GM12873 (cell line): ENCODE measurements at regions not wholly inside any gene's neighbourhood (a gene's known extent, or its start where the extent isn't known, plus 50 kb on each side); places are given as distances from the start of the nearest gene placed in this dataset.

Experiments used
- CTCF ChIP-seq: IDR thresholded peaks from 2 replicates; pipeline ENCODE4 v1.5.1; 2012; ENCODE audit warnings: low read depth, mild to moderate bottlenecking, moderate library complexity, low read length, control low read depth; ENCODE audit not compliant: insufficient read depth; ENCODE audit errors: missing control alignments

DNA sequence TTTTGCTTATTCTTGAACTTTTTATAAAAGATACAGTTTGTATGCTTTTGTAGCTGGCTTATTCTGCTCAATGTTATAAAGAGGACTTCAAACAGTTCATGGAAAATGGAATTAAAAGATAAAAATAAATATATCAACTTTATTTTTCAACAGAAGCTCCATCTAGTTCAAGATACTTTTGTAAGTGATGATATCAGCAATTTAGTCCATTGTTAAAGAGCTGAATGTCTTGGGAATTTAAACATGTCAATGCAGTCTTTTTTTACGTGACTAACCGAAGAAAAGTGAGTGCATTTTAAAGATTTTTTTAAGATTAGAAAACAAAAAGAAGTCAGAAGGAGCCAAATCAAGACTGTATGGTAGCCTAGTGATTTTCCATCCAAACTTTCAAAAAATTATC is 85.4 kb upstream of the CHST9 start:
- no peak for TF ChIP-seq CTCF

DNA sequence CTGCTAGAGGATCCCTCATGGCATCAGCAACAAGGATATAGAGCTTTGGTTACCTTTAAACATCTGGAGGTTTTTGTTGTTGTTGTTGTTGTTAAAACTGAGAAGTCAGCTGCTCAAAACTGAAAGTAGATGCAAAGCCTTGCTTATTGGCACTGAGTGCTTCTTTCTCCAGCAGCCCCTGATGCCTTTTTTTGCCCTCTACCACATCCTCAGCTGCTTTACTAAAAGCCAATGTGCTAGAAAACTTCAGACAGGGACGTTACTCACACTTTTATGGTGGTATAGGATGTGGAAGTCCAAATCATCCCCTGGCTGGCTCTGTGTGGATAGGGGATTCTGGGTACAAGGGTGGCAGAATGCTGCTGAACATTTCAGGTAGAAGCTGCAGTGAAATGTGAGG is 78.3 kb upstream of the CHST9 start:
- TF ChIP-seq CTCF = no peak

DNA sequence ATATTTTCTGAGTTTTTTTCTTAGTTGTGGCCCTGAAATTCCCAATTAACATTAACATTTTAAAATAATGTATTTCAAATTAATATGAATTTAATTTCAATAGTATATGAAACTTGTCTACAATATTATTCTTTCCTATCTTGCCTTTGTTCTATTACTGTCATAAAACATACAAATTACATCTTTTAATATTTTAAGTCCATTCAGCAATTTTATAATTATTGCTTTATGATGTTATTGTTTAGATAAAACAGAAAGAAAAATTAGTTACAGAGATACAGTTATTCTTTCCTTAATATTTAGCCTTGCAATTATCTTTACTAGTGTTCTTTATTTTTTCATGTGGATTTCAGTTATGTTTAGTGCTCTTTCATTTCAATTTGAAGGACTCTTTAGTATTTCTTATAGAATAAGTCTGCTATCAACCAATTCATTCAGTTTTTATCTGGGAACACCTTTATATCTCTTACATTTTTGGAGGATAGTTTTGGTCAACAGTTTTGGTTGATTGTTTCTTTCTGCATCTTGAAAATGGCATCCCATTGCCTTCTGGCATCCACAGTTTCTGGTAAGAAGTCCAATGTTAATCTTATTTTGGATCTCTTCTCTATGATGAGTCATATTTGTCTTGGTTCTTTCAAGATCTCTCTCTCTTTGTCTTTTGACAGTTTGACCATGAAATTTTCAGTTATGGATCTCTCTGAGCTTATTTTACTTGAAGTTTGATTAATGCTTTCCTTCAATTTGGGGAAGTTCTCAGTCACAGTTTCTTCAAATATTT is 76.9 kb upstream of the CHST9 start:
- TF ChIP-seq CTCF = no peak

GRCh38 chr18:27253571-27253970 is 68.5 kb upstream of the CHST9 start:
- no peak for TF ChIP-seq CTCF

DNA sequence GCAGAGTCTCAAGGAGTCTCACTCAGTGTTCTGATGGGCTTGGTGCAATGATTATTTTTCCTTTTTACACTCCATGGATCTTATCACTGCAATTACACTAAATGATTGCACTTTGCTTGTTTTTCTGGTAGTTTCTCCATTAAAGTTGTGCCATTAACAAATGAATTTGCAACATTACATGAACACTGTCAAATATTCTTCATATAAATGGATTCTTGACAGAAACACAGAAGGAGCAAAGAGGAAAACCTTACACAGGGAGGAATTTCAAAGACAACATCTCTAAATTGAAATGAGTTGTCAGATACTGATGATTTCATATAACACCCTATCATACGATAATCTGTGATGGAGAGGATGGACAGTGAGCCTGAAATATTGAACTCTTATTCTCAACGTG is 65.4 kb upstream of the CHST9 start:
- TF ChIP-seq CTCF = no peak

DNA sequence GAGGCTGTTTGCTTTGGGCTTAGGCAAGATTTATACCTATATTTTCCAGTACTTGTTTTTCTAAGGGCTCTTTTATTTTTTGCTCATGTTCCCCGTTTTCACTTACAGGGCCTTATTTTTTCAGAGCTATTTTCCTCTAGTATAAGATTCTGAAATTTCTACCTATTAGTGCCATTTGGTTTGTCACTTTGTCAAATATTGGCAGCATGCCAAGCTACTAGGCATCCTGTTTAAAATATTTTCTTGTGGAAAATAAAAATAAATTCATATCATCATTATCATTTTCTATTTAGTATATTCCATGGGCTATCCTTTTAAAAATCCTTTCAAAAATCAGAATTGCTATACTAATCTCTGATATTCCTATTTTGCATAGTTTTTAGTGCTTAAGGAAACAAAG is 64.8 kb upstream of the CHST9 start:
- TF ChIP-seq CTCF = no peak

DNA sequence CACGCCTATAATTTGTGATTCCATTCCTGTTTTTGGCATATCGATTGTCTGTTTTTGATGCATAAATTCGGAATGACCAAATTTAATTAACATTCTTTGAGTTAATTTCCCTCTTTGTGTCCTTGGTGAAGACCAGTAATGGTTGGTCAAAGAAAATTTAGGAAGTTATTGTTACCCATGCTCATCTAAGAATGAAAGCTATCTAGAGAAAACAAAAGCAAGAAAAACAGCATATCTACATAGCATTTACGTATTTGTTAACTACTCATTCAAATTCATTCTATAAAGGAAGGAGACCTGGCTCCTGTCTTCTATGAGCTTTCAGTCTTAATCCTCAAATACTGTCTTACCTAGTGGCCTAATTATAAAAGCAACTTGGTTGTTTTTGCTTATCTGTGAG is 59.2 kb upstream of the CHST9 start:
- no peak for TF ChIP-seq CTCF
